Nephron (organoid): ENCODE measurements at regions not wholly inside any gene's neighbourhood (a gene's known extent, or its start where the extent isn't known, plus 50 kb on each side); places are given as distances from the start of the nearest gene placed in this dataset.

ENCODE experiments used
- H3K27ac Mint-ChIP-seq, 3 experiments: 2 replicates each; pipeline ENCODE4 v1.8.0; 2020; ENCODE audit warnings: mixed read lengths in 3 of 3, mild to moderate bottlenecking in 2 of 3, moderate library complexity in 1 of 3
- H3K27me3 Mint-ChIP-seq: 2 replicates; pipeline ENCODE4 v1.8.0; 2021; ENCODE audit warnings: low read depth, mild to moderate bottlenecking, moderate library complexity, mixed read lengths
- H3K36me3 Mint-ChIP-seq: 2 replicates; pipeline ENCODE4 v1.8.0; 2020; ENCODE audit warnings: low read depth, mixed read lengths
- H3K4me1 Mint-ChIP-seq: 2 replicates; pipeline ENCODE4 v1.8.0; 2020; ENCODE audit warnings: mixed read lengths
- H3K4me3 Mint-ChIP-seq, 3 experiments: 2 replicates each; pipeline ENCODE4 v1.8.0; 2020; ENCODE audit warnings: mild to moderate bottlenecking in 3 of 3, mixed read lengths in 3 of 3, moderate library complexity in 2 of 3
- H3K9me3 Mint-ChIP-seq: 2 replicates; pipeline ENCODE4 v1.8.0; 2020; ENCODE audit warnings: mixed read lengths
- CTCF ChIP-seq, 3 experiments: fragments of 200-600 bp; sonication (generic); IDR thresholded peaks; one replicate each; pipeline ENCODE4 v1.5.0; 2021; ENCODE audit warnings: antibody characterized with exemption in 3 of 3; ENCODE audit not compliant: unreplicated experiment in 3 of 3

- Mint-ChIP-seq H3K4me1 (no peaks in the 10 kb centered on the region), H3K27me3 (peaks cover 4% of the 10 kb centered on the region), H3K27ac (no peak overlapping the region)
These were observed 150.9 kb downstream of the ZNF22 start for GRCh38 chr10:45151467-45152214.

GRCh38 chr10:45152726-45153125, 152.0 kb downstream of the ZNF22 start:
- no peak overlapping the region for H3K27ac Mint-ChIP-seq
- H3K27me3 Mint-ChIP-seq, result peaks cover 7% of the 10 kb centered on the region
- H3K4me3 Mint-ChIP-seq, result no peak overlapping the region
- H3K4me1 Mint-ChIP-seq, result no peaks in the 10 kb centered on the region
- no peak for TF ChIP-seq CTCF (IDR thresholded peaks at IDR 0.05; ENCODE audit: unreplicated experiment in 3 of 3)
- no peaks in the 10 kb centered on the region for H3K36me3 Mint-ChIP-seq
- H3K9me3 Mint-ChIP-seq, result no peaks in the 10 kb centered on the region

More at GRCh38 chr10:45151467-45152214, 150.9 kb downstream of the ZNF22 start:
- Mint-ChIP-seq H3K36me3 (no peaks in the 10 kb centered on the region), H3K9me3 (no peaks in the 10 kb centered on the region), H3K4me3 (no peak overlapping the region)
- TF ChIP-seq CTCF (IDR thresholded peaks at IDR 0.05; ENCODE audit: unreplicated experiment in 3 of 3), result no peak

GRCh38 chr10:45154502-45154901, 153.8 kb downstream of the ZNF22 start:
- peaks cover 7% of the 10 kb centered on the region for H3K27me3 Mint-ChIP-seq
- H3K36me3 Mint-ChIP-seq, result no peaks in the 10 kb centered on the region
- TF ChIP-seq CTCF (IDR thresholded peaks at IDR 0.05; ENCODE audit: unreplicated experiment in 3 of 3), result no peak

GRCh38 chr10:45155784-45156183, 155.1 kb downstream of the ZNF22 start:
- peaks cover 10% of the 10 kb centered on the region for H3K27me3 Mint-ChIP-seq
- H3K36me3 Mint-ChIP-seq, result no peaks in the 10 kb centered on the region
- H3K9me3 Mint-ChIP-seq, result no peaks in the 10 kb centered on the region
- no peak overlapping the region for H3K4me3 Mint-ChIP-seq
- no peak for TF ChIP-seq CTCF (IDR thresholded peaks at IDR 0.05; ENCODE audit: unreplicated experiment in 3 of 3)
- H3K4me1 Mint-ChIP-seq, result no peaks in the 10 kb centered on the region
- H3K27ac Mint-ChIP-seq, result no peak overlapping the region

More at GRCh38 chr10:45154502-45154901, 153.8 kb downstream of the ZNF22 start:
- Mint-ChIP-seq H3K27ac (no peak overlapping the region), H3K9me3 (no peaks in the 10 kb centered on the region), H3K4me1 (no peaks in the 10 kb centered on the region), H3K4me3 (no peak overlapping the region)

GRCh38 chr10:45160271-45160670, 155.1 kb downstream of the OR13A1 start:
- H3K4me1 Mint-ChIP-seq, result no peaks in the 10 kb centered on the region
- no peaks in the 10 kb centered on the region for H3K36me3 Mint-ChIP-seq
- H3K4me3 Mint-ChIP-seq, result no peak overlapping the region
- H3K27me3 Mint-ChIP-seq, result peaks cover 10% of the 10 kb centered on the region
- no peaks in the 10 kb centered on the region for H3K9me3 Mint-ChIP-seq
- no peak for TF ChIP-seq CTCF (IDR thresholded peaks at IDR 0.05; ENCODE audit: unreplicated experiment in 3 of 3)
- no peak overlapping the region for H3K27ac Mint-ChIP-seq
